ENCODE measurements at regions not wholly inside any gene's neighbourhood (a gene's known extent, or its start where the extent isn't known, plus 50 kb on each side); places are given as distances from the start of the nearest gene placed in this dataset.
A peak's percentile ranks its signal among the peaks of the same experiment; 100 is the strongest.

DNA sequence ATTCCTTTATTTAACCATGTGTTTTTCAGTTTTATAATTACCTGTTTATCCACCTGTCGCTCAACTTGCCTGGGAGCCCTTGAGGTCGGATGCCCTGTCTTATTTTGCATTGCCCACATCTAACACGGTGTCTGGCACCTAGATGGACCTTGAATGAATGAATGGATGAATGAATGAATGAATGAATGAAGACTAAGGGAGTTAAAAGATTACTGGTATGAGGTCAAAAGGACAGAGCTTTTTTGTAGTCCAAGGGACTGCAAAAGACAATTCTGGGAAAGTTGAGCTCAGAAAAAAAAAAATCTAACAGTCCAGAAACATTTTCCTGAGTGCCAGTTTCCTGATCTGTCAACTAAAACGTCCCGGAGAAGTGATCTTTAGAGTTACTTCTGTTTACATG, 244.6 kb upstream of the MYOCD start:
- no peak overlapping the region for H3K4me3 ChIP-seq
- TF ChIP-seq, protein P1, sequence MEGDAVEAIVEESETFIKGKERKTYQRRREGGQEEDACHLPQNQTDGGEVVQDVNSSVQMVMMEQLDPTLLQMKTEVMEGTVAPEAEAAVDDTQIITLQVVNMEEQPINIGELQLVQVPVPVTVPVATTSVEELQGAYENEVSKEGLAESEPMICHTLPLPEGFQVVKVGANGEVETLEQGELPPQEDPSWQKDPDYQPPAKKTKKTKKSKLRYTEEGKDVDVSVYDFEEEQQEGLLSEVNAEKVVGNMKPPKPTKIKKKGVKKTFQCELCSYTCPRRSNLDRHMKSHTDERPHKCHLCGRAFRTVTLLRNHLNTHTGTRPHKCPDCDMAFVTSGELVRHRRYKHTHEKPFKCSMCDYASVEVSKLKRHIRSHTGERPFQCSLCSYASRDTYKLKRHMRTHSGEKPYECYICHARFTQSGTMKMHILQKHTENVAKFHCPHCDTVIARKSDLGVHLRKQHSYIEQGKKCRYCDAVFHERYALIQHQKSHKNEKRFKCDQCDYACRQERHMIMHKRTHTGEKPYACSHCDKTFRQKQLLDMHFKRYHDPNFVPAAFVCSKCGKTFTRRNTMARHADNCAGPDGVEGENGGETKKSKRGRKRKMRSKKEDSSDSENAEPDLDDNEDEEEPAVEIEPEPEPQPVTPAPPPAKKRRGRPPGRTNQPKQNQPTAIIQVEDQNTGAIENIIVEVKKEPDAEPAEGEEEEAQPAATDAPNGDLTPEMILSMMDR (IDR thresholded peaks at IDR 0.05) = no peak
- no peak overlapping the region for H3K27ac ChIP-seq
- ATAC-seq (no peak), DNase-seq (no peak)
- H3K4me1 ChIP-seq = no peaks in the 10 kb centered on the region
- H3K36me3 ChIP-seq = no peaks in the 10 kb centered on the region
- intact Hi-C loops (cut with DNase I) = no loop called here
- H3K9me3 ChIP-seq = peaks cover 3% of the 10 kb centered on the region
- no peaks in the 10 kb centered on the region for H3K27me3 ChIP-seq (ENCODE audit: low read depth)

DNA sequence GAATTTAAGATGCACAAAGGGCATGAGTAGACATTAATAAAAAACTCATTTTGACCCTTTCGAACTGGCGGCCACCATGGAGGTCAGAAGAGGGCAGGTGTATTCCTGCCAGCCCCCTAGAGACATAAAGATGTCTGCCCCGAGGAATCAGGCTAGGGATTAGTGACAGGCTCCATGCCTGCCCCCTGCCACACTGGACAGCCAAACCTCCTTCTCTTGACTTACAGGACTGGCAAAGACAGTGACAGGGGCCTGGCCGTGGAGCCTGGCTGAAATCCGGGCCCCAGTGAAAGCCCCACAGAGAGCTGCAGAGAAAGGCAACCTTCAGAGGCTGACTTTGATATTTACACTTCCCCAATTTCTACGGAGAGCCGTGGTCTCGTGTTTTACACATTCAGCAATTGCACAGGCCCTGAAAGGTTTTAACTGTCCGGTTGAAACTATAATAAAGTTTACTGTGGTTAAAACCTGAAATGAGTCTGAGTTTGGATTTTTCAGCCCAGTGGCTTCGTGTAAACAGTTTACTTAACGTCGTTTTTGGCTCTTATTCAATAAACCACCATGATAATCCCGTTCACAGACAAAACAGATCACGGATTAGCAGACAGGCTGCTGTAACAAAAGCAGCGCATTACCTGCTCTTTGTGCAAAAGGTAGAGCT, 243.9 kb upstream of the MYOCD start:
- Histone ChIP-seq H3K9me3 (peaks cover 3% of the 10 kb centered on the region), H3K36me3 (no peaks in the 10 kb centered on the region), H3K4me3 (no peak overlapping the region), H3K4me1 (no peaks in the 10 kb centered on the region), H3K27me3 (ENCODE audit: low read depth) (no peaks in the 10 kb centered on the region), H3K27ac (no peak overlapping the region)
- TF ChIP-seq, protein P1 (IDR thresholded peaks at IDR 0.05) = no peak
- DNase-seq (no peak), ATAC-seq (no peak)
- intact Hi-C loops (cut with DNase I) = no loop called here

DNA sequence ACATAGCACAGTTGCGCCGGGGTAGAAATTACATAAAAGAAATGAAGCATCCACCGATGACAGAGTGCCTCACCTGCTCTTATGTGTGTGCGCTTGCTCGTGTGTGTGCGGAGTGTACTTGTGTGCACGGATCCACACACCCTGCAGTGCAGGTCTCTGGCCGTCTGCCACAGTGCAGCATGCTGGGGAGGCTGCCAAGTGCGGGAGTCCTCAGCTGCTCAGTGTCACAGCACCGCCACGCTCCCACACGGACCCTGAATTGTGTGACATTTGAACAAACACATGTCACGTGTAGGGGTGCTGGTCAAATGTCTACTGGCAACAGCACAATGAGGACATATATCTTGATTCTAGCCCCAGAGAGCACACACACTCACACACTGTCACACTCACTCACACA, 243.0 kb upstream of the MYOCD start:
- peaks cover 3% of the 10 kb centered on the region for H3K9me3 ChIP-seq
- TF ChIP-seq, protein P1 (IDR thresholded peaks at IDR 0.05) = no peak
- H3K27ac ChIP-seq = no peak overlapping the region
- H3K27me3 ChIP-seq (ENCODE audit: low read depth) = no peaks in the 10 kb centered on the region
- H3K4me1 ChIP-seq = no peaks in the 10 kb centered on the region
- H3K4me3 ChIP-seq = no peak overlapping the region
- H3K36me3 ChIP-seq = no peaks in the 10 kb centered on the region
- ATAC-seq (peak in 1 of 2 donors; percentile 21), DNase-seq (no peak)
- intact Hi-C loops (cut with DNase I) = no loop called here

DNA sequence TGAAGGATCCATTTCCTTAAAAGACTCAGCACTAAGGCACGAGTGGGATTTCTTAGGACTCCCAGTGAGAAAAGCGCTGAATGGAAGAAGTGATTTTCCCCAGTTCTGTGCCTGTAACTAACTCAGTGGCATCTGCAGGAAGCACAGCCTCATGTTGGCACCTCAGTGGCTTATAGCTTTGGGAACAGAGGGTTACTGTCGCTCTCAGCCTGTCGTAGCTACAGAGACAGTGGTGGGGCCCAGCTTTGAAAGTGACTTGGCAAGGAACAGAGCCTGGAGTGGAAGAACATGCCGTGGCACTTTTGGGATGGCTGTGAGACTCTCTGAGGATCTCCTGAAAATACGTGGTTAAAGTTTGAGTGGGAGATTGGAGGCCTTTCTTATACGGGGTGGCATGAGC, 242.4 kb upstream of the MYOCD start:
- DNase-seq (no peak), ATAC-seq (no peak)
- Histone ChIP-seq H3K27ac (no peak overlapping the region), H3K4me1 (no peaks in the 10 kb centered on the region), H3K4me3 (no peak overlapping the region), H3K36me3 (no peaks in the 10 kb centered on the region), H3K27me3 (ENCODE audit: low read depth) (no peaks in the 10 kb centered on the region), H3K9me3 (peaks cover 3% of the 10 kb centered on the region)
- TF ChIP-seq, protein P1 (IDR thresholded peaks at IDR 0.05) = no peak
- intact Hi-C loops (cut with DNase I) = no loop called here

DNA sequence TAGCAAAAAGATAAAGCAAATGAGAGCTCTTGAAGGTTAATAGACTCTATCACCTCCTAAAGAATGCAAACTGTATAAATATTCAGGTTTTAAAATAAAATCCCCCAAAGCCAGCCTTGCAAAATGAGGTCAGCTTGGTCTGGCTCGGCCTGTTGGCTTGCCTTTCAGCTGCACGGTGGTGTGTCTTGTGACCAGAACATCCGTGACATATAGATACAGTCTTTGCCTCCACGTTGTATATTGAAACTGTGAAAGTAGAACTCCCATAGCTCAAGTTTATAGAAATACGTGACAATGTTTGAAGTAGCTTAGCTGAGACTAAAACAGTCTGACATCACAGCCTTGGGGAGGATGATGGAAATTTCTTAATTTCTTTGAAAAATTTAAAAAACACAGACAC, 236.6 kb upstream of the MYOCD start:
- no peak for DNase-seq
- no peak for ATAC-seq
- no peaks in the 10 kb centered on the region for H3K27me3 ChIP-seq (ENCODE audit: low read depth)
- no peaks in the 10 kb centered on the region for H3K36me3 ChIP-seq
- no peak overlapping the region for H3K27ac ChIP-seq
- no peak overlapping the region for H3K4me3 ChIP-seq
- no peaks in the 10 kb centered on the region for H3K9me3 ChIP-seq
- no peaks in the 10 kb centered on the region for H3K4me1 ChIP-seq
- intact Hi-C loops (cut with DNase I) = no loop called here
- TF ChIP-seq, protein P1 (IDR thresholded peaks at IDR 0.05) = no peak

All from lower lobe of right lung (tissue), 2 donors.